Tibial artery (tissue), 4 donors: ENCODE measurements at regions not wholly inside any gene's neighbourhood (a gene's known extent, or its start where the extent isn't known, plus 50 kb on each side); places are given as distances from the start of the nearest gene placed in this dataset.
A peak's percentile ranks its signal among the peaks of the same experiment; 100 is the strongest.

Experiments
- DNase-seq, 2 donors: peaks; one replicate each; pipeline ENCODE4 v3.0.0-alpha.2; 2019
- H3K27ac ChIP-seq, 2 donors: fragments of 200-600 bp; sonication (generic) in 1 of 2; 1 replicate in 1 of 2; 2 replicates in 1 of 2; pipeline ENCODE4 v1.5.1; 2018 to 2019; ENCODE audit warnings: mild to moderate bottlenecking in 1 of 2
- H3K27me3 ChIP-seq, 2 donors: fragments of 200-600 bp; sonication (generic) in 1 of 2; one replicate each; pipeline versions ENCODE4 v1.5.1 to v1.6.0; 2016 to 2019
- H3K36me3 ChIP-seq, 3 donors: fragments of 200-600 bp; sonication (generic) in 2 of 3; one replicate each; pipeline ENCODE4 v1.5.1; 2016 to 2019; ENCODE audit warnings: mild to moderate bottlenecking in 2 of 3
- H3K4me1 ChIP-seq, 4 donors: fragments of 200-600 bp; sonication (generic) in 2 of 4; 1 replicate in 3 of 4; 2 replicates in 1 of 4; pipeline ENCODE4 v1.5.1; 2016 to 2019
- H3K4me3 ChIP-seq, 2 donors: fragments of 200-600 bp; sonication (generic) in 1 of 2; 1 replicate in 1 of 2; 2 replicates in 1 of 2; pipeline ENCODE4 v1.5.1; 2018 to 2019; ENCODE audit warnings: mild to moderate bottlenecking in 2 of 2
- H3K9me3 ChIP-seq, 3 donors: fragments of 200-600 bp; sonication (generic) in 1 of 3; one replicate each; pipeline ENCODE4 v1.5.1; 2016 to 2019
- intact Hi-C: fragments of 100-400 bp; cut with DNase I; formaldehyde crosslinking; loops from one replicate; pipeline ENCODE4 v1.15.0; 2023; ENCODE audit warnings: low total_unique reads
- TF ChIP-seq, protein P1 (sequence below), 2 experiments: fragments of 200-600 bp in 1 of 2; fragments of 450-650 bp in 1 of 2; IDR thresholded peaks; one replicate each; pipeline ENCODE4 v1.5.1; 2017 to 2019; ENCODE audit warnings: antibody characterized with exemption in 2 of 2, mild to moderate bottlenecking in 1 of 2, moderate library complexity in 1 of 2

DNA sequence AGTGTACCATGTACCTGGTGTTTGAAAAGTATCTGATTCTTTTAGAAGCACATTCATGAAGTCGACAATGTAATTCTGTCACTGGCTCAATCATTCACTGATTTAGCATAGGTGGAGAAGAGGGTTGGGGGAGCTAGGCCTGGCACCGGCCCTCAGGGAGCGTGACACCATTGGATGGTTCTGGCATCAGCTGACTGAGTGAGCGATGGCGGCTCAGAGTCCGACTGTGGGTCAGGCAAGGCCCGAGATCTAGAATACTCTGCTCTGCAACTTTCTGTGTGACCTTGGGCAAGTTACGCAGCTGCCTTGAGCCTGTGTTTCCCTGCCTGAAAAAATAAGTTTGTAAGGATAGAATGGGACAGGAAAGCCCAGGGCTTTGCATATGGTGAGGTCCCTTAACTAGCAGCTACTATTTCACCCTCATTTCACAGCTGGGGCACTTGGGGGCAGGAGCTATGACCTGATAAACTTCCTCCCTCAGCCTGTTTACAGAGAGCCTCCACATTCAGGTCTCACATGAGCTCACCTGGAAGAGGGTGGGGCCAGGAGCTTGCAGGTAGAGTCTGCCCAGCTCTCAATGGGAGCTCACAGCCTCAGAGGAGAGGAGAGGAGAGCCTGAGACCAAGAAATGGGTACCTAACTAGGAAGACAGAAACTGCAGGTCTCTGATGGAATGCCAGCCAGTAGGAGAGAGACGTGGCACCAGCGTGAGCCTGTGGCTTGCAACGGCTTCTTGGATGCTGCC, 153.7 kb upstream of the TLE3 start:
- no peak overlapping the region for H3K27ac ChIP-seq
- DNase-seq = peak in 1 of 2 donors; percentile 46
- TF ChIP-seq, protein P1, sequence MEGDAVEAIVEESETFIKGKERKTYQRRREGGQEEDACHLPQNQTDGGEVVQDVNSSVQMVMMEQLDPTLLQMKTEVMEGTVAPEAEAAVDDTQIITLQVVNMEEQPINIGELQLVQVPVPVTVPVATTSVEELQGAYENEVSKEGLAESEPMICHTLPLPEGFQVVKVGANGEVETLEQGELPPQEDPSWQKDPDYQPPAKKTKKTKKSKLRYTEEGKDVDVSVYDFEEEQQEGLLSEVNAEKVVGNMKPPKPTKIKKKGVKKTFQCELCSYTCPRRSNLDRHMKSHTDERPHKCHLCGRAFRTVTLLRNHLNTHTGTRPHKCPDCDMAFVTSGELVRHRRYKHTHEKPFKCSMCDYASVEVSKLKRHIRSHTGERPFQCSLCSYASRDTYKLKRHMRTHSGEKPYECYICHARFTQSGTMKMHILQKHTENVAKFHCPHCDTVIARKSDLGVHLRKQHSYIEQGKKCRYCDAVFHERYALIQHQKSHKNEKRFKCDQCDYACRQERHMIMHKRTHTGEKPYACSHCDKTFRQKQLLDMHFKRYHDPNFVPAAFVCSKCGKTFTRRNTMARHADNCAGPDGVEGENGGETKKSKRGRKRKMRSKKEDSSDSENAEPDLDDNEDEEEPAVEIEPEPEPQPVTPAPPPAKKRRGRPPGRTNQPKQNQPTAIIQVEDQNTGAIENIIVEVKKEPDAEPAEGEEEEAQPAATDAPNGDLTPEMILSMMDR (IDR thresholded peaks at IDR 0.05) = no peak

DNA sequence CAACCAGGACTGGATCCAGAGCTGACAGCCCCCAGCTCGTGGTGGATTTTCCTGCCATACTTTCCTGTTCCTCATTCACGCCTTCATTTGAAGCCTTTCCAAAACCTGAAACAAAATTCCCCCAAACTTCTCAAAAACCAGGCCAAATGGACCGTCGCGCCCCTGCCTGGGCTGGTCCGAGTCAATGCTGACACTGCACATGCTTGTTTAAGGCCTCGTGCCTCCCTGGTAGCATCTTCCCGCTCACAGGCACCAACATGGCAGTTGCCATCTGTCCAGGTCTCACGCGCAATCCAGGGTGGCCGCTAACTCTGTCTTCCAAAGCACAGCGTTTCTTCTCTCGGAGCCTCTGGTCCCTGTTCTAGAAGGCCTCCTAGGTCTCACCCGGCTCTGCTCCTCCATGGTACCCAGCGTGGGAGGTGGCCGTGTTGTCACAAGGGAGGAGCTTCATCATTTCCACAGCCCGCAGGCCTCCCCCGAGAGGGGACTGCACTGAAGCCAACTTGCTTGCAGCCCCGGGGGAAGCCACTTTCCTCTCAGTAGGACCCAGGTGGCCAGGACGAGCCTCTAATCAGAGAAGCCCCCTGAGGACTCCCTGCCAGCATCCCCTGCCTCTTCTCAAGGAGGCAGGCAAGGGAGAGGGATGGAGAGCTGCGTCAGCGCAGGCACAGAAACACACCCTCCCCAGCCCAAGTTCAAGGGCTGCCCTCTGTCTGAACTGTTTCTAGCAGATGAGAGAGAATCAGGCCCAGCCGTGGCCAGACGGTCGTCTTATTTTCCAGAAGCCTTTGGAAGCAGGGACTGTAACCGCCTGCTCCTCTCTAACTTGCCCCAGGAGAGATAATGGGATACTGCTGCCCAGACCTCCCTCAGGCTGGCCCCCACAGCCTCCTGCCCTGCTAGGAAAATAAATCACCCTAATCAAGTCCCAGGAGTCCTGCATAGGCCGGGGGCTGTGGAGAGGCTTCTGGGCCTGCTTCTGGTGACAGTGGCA, 152.8 kb upstream of the TLE3 start:
- DNase-seq = peak in 1 of 2 donors; percentile 54
- H3K27me3 ChIP-seq = no peaks in the 10 kb centered on the region
- no peak overlapping the region for H3K4me3 ChIP-seq
- peaks cover 0 to 6% (median 0%) of the 10 kb centered on the region in 4 donors for H3K4me1 ChIP-seq
- no peaks in the 10 kb centered on the region for H3K9me3 ChIP-seq
- H3K36me3 ChIP-seq = no peaks in the 10 kb centered on the region
- intact Hi-C loops = no loop called here
- TF ChIP-seq, protein P1 (IDR thresholded peaks at IDR 0.05) = no peak
- no peak overlapping the region for H3K27ac ChIP-seq

More for the DNA sequence above, 153.7 kb upstream of the TLE3 start:
- Histone ChIP-seq H3K27me3 (no peaks in the 10 kb centered on the region), H3K36me3 (no peaks in the 10 kb centered on the region), H3K4me1 (peaks cover 0 to 2% (median 0%) of the 10 kb centered on the region in 4 donors), H3K4me3 (no peak overlapping the region), H3K9me3 (no peaks in the 10 kb centered on the region)
- intact Hi-C loops = no loop called here

DNA sequence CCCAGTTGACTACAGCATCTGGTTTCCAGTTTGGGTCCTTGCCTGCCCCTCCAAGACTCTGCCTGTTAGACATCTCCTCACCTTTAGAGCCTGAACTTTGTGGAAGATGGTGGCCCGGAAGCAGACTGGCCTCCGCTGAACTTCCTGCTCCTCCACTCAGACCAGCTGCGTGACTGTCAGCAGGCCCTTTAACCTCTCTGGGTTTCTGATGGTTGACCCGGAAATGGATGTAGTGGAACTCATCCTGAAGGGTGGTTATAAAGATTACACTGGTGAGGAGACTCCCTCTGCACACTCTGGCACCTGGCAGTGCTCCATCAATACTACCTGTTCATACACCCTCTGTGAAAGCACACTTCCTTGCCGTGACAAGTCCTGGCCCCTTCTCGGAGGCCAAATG, 151.9 kb upstream of the TLE3 start:
- no peak overlapping the region for H3K27ac ChIP-seq
- peaks cover 0 to 6% (median 0%) of the 10 kb centered on the region in 4 donors for H3K4me1 ChIP-seq
- intact Hi-C loops = no loop called here
- H3K4me3 ChIP-seq = no peak overlapping the region
- DNase-seq = peak in 1 of 2 donors; percentile 16
- no peaks in the 10 kb centered on the region for H3K27me3 ChIP-seq
- no peaks in the 10 kb centered on the region for H3K9me3 ChIP-seq
- H3K36me3 ChIP-seq = no peaks in the 10 kb centered on the region
- TF ChIP-seq, protein P1 (IDR thresholded peaks at IDR 0.05) = no peak

DNA sequence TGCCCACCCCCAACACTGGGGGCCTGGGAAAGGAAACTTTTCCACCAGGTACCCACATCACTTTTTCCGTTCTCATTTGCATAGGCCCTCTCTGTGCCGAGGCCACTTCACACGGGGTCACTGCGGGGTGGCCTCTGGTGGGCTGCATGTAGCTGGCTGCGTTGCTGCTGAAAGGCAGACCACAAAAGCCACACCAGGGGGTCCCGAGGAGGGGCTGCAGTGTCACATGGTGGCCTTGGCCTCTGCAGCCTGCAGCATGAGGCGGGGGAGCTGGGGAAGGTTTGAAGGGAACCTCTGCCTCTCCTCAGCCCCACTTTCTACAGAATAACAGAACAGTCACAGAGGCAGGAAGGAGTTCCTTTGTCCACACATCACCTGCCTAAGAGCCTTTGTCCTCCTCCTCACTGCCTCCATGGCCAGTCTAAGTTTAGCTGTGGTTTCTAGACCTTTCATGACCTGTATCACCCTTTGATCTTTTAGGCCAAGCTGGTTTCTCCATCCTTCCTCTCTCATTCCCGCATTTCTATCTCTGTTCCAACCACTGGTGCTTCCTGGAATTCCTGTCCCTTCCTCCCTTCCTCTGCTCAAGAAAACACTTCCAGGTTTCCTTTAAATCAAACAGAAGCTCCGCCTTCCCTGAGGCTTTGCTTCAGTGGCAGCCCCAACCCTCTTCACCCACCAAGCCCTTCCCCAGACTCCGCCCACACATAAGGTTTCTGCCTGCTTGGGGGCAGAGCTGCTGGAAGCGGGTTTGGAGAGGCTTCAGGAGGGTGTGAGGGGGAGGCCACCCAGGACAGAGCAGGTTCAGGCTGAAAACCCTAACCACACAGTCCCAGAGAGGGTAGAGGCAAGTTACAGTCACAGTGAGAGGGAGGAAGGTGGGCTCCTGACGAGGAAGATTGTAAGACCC, 150.7 kb upstream of the TLE3 start:
- no peaks in the 10 kb centered on the region for H3K36me3 ChIP-seq
- DNase-seq = peak in 1 of 2 donors; percentile 43
- H3K9me3 ChIP-seq = no peaks in the 10 kb centered on the region
- H3K27ac ChIP-seq = no peak overlapping the region
- intact Hi-C loops = no loop called here
- TF ChIP-seq, protein P1 (IDR thresholded peaks at IDR 0.05) = no peak
- H3K27me3 ChIP-seq = no peaks in the 10 kb centered on the region
- H3K4me1 ChIP-seq = peaks cover 0 to 6% (median 0%) of the 10 kb centered on the region in 4 donors
- H3K4me3 ChIP-seq = no peak overlapping the region

DNA sequence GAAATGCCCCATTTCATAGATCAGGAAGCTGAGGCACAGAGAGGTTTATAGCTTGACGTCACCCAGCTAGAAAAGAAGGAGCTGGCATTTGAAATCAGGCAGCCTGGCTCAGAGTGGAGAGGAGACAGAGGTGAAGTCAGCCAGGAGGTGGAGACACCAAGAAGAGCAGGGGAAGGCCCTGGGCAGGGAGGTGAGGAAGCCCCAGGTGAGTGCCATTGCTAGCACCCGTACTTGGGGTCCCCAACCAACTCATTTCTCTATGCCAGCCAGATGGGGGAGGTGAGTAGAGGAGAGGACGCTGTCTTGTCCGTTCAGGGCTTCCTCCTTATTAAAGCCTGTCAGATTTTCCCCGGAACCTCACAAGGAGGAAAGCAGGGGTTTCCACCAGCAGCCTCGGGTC, 149.6 kb upstream of the TLE3 start:
- intact Hi-C loops = no loop called here

More for the DNA sequence above, 149.6 kb upstream of the TLE3 start:
- TF ChIP-seq, protein P1 (IDR thresholded peaks at IDR 0.05) = no peak
- no peak overlapping the region for H3K4me3 ChIP-seq
- H3K36me3 ChIP-seq = no peaks in the 10 kb centered on the region
- no peak overlapping the region for H3K27ac ChIP-seq
- H3K4me1 ChIP-seq = peaks cover 0 to 6% (median 0%) of the 10 kb centered on the region in 4 donors
- H3K27me3 ChIP-seq = no peaks in the 10 kb centered on the region
- no peaks in the 10 kb centered on the region for H3K9me3 ChIP-seq
- DNase-seq = no peak
